ENCODE measurements at regions not wholly inside any gene's neighbourhood (a gene's known extent, or its start where the extent isn't known, plus 50 kb on each side); places are given as distances from the start of the nearest gene placed in this dataset.

- TF ChIP-seq, protein P1, sequence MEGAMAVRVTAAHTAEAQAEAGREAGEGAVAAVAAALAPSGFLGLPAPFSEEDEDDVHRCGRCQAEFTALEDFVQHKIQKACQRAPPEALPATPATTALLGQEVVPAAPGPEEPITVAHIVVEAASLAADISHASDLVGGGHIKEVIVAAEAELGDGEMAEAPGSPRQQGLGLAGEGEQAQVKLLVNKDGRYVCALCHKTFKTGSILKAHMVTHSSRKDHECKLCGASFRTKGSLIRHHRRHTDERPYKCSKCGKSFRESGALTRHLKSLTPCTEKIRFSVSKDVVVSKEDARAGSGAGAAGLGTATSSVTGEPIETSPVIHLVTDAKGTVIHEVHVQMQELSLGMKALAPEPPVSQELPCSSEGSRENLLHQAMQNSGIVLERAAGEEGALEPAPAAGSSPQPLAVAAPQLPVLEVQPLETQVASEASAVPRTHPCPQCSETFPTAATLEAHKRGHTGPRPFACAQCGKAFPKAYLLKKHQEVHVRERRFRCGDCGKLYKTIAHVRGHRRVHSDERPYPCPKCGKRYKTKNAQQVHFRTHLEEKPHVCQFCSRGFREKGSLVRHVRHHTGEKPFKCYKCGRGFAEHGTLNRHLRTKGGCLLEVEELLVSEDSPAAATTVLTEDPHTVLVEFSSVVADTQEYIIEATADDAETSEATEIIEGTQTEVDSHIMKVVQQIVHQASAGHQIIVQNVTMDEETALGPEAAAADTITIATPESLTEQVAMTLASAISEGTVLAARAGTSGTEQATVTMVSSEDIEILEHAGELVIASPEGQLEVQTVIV (IDR thresholded peaks at IDR 0.05; ENCODE audit: borderline replicate concordance, partially characterized antibody): no peak
- TF ChIP-seq NRF1 (conservative IDR thresholded peaks at IDR 0.05; ENCODE audit: low read depth, low read length): no peak
- no peak for TF ChIP-seq PRDM15 (CRISPR knock-in tag; IDR thresholded peaks at IDR 0.05)
- no peak for TF ChIP-seq RBBP5 (conservative IDR thresholded peaks at IDR 0.05)
- TF ChIP-seq NR2C1 (IDR thresholded peaks at IDR 0.05): no peak
- TF ChIP-seq MEF2B (IDR thresholded peaks at IDR 0.05; ENCODE audit: partially characterized antibody, poor library complexity, severe bottlenecking): no peak
These were observed 51.7 kb upstream of the TIAM1 start (continued) for GRCh38 chr21:31395791-31396190.

DNA sequence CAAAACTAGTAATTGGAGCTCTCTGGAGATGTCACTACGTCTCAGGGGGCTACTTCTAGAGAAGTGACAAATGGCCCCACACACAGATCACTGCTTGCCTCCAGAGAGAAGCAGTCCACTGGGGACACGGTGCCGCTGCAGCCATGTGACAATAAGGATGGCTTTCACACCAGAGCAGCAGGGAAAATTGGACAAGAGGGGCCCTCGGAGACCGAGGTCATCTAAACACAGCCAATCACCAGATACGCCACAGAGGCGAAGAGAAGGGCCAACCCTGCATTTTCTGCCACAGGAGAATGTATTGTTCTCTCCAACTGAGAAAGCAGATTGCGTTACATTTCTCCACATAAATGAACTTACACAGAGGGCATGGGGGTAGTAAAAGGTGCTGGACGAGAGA is 51.2 kb upstream of the TIAM1 start:
- DNase-seq (ENCODE audit: low read depth, low spot score) (no peak), FAIRE-seq (no peak), ATAC-seq (no peak)
- no peaks in the 10 kb centered on the region for H3K27me3 ChIP-seq (replicated peaks in 1 of 2; ENCODE audit: control insufficient read depth in 2 of 2, insufficient read depth in 2 of 2, low read length in 1 of 2)
- H3K4me1 ChIP-seq (ENCODE audit: control insufficient read depth, insufficient read depth, low read length): no peaks in the 10 kb centered on the region
- H3K36me3 ChIP-seq (ENCODE audit: control insufficient read depth in 2 of 2, insufficient read depth in 2 of 2, low read length in 1 of 2): no peaks in the 10 kb centered on the region
- no peak overlapping the region for H3K4me2 ChIP-seq (ENCODE audit: control insufficient read depth, insufficient read depth)
- ChIA-PET POLR2A (no interaction called here), RAD21 (ENCODE audit: unreplicated experiment) (no interaction called here), CTCF (no interaction called here), SMC1A (ENCODE audit: uncharacterized antibody, unreplicated experiment) (no interaction called here)
- no peaks in the 10 kb centered on the region for H3K9me3 ChIP-seq (replicated peaks; ENCODE audit: control insufficient read depth, insufficient read depth, low read length)
- no TSS peak for BruUV-seq (replicated peaks)
- intact Hi-C loops (cut with micrococcal nuclease; ENCODE audit: unreplicated experiment): no loop called here
- WGBS (ENCODE audit: insufficient coverage, insufficient replicate concordance, low lambda C conversion rate, missing lambda C conversion rate): 42% methylated on average over 9 of the region's 9 CpGs
- no peak overlapping the region for H3K4me3 ChIP-seq
- no peak overlapping the region for H3K9ac ChIP-seq (ENCODE audit: control insufficient read depth, insufficient read depth, low read length)
- no peak overlapping the region for H2AFZ ChIP-seq (ENCODE audit: control insufficient read depth, low read depth, low read length)
- no peak overlapping the region for H3K27ac ChIP-seq (ENCODE audit: control insufficient read depth, insufficient read depth)
- no peaks in the 10 kb centered on the region for H3K79me2 ChIP-seq (ENCODE audit: control insufficient read depth, insufficient read depth, low read length)
- in situ Hi-C loops (cut with MboI): no loop called here
- H4K20me1 ChIP-seq (ENCODE audit: control insufficient read depth, insufficient read depth): no peaks in the 10 kb centered on the region
- no peak for TF ChIP-seq STAT3 (IDR thresholded peaks at IDR 0.05; ENCODE audit: low read depth, low read length)
- TF ChIP-seq, protein P2, sequence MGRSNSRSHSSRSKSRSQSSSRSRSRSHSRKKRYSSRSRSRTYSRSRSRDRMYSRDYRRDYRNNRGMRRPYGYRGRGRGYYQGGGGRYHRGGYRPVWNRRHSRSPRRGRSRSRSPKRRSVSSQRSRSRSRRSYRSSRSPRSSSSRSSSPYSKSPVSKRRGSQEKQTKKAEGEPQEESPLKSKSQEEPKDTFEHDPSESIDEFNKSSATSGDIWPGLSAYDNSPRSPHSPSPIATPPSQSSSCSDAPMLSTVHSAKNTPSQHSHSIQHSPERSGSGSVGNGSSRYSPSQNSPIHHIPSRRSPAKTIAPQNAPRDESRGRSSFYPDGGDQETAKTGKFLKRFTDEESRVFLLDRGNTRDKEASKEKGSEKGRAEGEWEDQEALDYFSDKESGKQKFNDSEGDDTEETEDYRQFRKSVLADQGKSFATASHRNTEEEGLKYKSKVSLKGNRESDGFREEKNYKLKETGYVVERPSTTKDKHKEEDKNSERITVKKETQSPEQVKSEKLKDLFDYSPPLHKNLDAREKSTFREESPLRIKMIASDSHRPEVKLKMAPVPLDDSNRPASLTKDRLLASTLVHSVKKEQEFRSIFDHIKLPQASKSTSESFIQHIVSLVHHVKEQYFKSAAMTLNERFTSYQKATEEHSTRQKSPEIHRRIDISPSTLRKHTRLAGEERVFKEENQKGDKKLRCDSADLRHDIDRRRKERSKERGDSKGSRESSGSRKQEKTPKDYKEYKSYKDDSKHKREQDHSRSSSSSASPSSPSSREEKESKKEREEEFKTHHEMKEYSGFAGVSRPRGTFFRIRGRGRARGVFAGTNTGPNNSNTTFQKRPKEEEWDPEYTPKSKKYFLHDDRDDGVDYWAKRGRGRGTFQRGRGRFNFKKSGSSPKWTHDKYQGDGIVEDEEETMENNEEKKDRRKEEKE (IDR thresholded peaks at IDR 0.05): no peak
- no peak for TF ChIP-seq ASH2L (IDR thresholded peaks at IDR 0.05; ENCODE audit: borderline replicate concordance, low read depth)
- no peak for TF ChIP-seq MXI1 (IDR thresholded peaks at IDR 0.05; ENCODE audit: low read depth, low read length)
